ENCODE measurements at regions not wholly inside any gene's neighbourhood (a gene's known extent, or its start where the extent isn't known, plus 50 kb on each side); places are given as distances from the start of the nearest gene placed in this dataset.

- CTCF ChIA-PET, result no interaction called here
- Histone ChIP-seq H3K4me3 (ENCODE audit: low read length) (no peak overlapping the region), H3K4me2 (ENCODE audit: low read length) (no peak overlapping the region), H3K27me3 (ENCODE audit: low read length) (no peaks in the 10 kb centered on the region), H3K79me2 (ENCODE audit: low read length) (no peaks in the 10 kb centered on the region), H3F3A (ENCODE audit: low read length, unreplicated experiment) (no peaks in the 10 kb centered on the region), H3K9me2 (replicated peaks; ENCODE audit: low read length) (no peaks in the 10 kb centered on the region), H4K20me1 (ENCODE audit: low read length) (no peaks in the 10 kb centered on the region), H3K9ac (ENCODE audit: low read length) (no peak overlapping the region), H3K4me1 (ENCODE audit: insufficient read depth, low read length) (no peaks in the 10 kb centered on the region), H2AFZ (ENCODE audit: low read length) (no peak overlapping the region), H3K27ac (ENCODE audit: low read length) (no peak overlapping the region), H3K36me3 (ENCODE audit: low read depth, low read length) (no peaks in the 10 kb centered on the region), H3K9me3 (ENCODE audit: low read length) (no peaks in the 10 kb centered on the region)
- intact Hi-C loops (cut with micrococcal nuclease), result no loop called here
- POLR2A ChIA-PET (ENCODE audit: unreplicated experiment), result no interaction called here
- ATAC-seq, result no peak
- TF ChIP-seq, protein P1, sequence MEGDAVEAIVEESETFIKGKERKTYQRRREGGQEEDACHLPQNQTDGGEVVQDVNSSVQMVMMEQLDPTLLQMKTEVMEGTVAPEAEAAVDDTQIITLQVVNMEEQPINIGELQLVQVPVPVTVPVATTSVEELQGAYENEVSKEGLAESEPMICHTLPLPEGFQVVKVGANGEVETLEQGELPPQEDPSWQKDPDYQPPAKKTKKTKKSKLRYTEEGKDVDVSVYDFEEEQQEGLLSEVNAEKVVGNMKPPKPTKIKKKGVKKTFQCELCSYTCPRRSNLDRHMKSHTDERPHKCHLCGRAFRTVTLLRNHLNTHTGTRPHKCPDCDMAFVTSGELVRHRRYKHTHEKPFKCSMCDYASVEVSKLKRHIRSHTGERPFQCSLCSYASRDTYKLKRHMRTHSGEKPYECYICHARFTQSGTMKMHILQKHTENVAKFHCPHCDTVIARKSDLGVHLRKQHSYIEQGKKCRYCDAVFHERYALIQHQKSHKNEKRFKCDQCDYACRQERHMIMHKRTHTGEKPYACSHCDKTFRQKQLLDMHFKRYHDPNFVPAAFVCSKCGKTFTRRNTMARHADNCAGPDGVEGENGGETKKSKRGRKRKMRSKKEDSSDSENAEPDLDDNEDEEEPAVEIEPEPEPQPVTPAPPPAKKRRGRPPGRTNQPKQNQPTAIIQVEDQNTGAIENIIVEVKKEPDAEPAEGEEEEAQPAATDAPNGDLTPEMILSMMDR (conservative IDR thresholded peaks at IDR 0.05; ENCODE audit: low read depth, low read length), result no peak
- TF ChIP-seq EZH2 (IDR thresholded peaks at IDR 0.05; ENCODE audit: low read length, unreplicated experiment) (no peak), EZH2phosphoT487 (IDR thresholded peaks at IDR 0.05; ENCODE audit: borderline replicate concordance, low read length) (no peak)
- DNase-seq, result no peak
- no TSS peak for BruUV-seq (replicated peaks)
Measured at GRCh38 chr22:49224243-49224642, 603.4 kb downstream of the BRD1 start.

DNA sequence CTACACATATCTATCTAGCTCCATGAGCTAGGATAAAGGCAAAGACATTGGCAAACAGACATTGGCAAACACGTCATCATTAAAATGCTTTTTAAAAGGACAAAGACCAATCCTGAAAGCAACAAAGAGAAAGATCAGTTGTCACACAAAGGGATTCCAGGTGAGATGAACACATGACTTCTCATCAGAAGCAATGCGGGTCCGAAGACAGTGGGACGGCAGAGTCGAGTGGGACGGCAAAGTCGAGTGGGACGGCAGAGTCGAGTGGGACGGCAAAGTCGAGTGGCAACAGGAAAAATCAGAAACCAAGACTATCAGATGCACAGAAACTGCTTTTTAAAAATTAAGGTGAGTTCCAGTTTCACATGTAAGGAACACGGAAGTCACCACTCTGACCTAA lies 609.5 kb downstream of the BRD1 start:
- ChIA-PET POLR2A (ENCODE audit: unreplicated experiment) (no interaction called here), CTCF (no interaction called here)
- Histone ChIP-seq H3K9me2 (replicated peaks; ENCODE audit: low read length) (no peaks in the 10 kb centered on the region), H3K4me2 (ENCODE audit: low read length) (no peak overlapping the region), H2AFZ (ENCODE audit: low read length) (no peak overlapping the region), H3K27ac (ENCODE audit: low read length) (no peak overlapping the region), H3K36me3 (ENCODE audit: low read depth, low read length) (no peaks in the 10 kb centered on the region), H3K9me3 (ENCODE audit: low read length) (no peaks in the 10 kb centered on the region), H3K79me2 (ENCODE audit: low read length) (no peaks in the 10 kb centered on the region), H3K27me3 (ENCODE audit: low read length) (no peaks in the 10 kb centered on the region), H4K20me1 (ENCODE audit: low read length) (no peaks in the 10 kb centered on the region), H3K4me3 (ENCODE audit: low read length) (no peak overlapping the region), H3F3A (ENCODE audit: low read length, unreplicated experiment) (no peaks in the 10 kb centered on the region), H3K4me1 (ENCODE audit: insufficient read depth, low read length) (no peaks in the 10 kb centered on the region), H3K9ac (ENCODE audit: low read length) (no peak overlapping the region)
- no TSS peak for BruUV-seq (replicated peaks)
- intact Hi-C loops (cut with micrococcal nuclease), result no loop called here
- no peak for ATAC-seq
- TF ChIP-seq EZH2phosphoT487 (IDR thresholded peaks at IDR 0.05; ENCODE audit: borderline replicate concordance, low read length) (no peak), EZH2 (IDR thresholded peaks at IDR 0.05; ENCODE audit: low read length, unreplicated experiment) (no peak)
- TF ChIP-seq, protein P1 (conservative IDR thresholded peaks at IDR 0.05; ENCODE audit: low read depth, low read length), result no peak
- no peak for DNase-seq

- Histone ChIP-seq H3F3A (ENCODE audit: low read length, unreplicated experiment) (no peaks in the 10 kb centered on the region), H3K9me3 (ENCODE audit: low read length) (no peaks in the 10 kb centered on the region), H3K4me3 (ENCODE audit: low read length) (no peak overlapping the region), H3K27ac (ENCODE audit: low read length) (no peak overlapping the region), H2AFZ (ENCODE audit: low read length) (no peak overlapping the region), H3K4me1 (ENCODE audit: insufficient read depth, low read length) (no peaks in the 10 kb centered on the region), H4K20me1 (ENCODE audit: low read length) (no peaks in the 10 kb centered on the region), H3K4me2 (ENCODE audit: low read length) (no peak overlapping the region), H3K9ac (ENCODE audit: low read length) (no peak overlapping the region), H3K79me2 (ENCODE audit: low read length) (no peaks in the 10 kb centered on the region), H3K27me3 (ENCODE audit: low read length) (no peaks in the 10 kb centered on the region), H3K36me3 (ENCODE audit: low read depth, low read length) (no peaks in the 10 kb centered on the region), H3K9me2 (replicated peaks; ENCODE audit: low read length) (no peaks in the 10 kb centered on the region)
- intact Hi-C loops (cut with micrococcal nuclease), result no loop called here
- TF ChIP-seq EZH2 (IDR thresholded peaks at IDR 0.05; ENCODE audit: low read length, unreplicated experiment), result no peak
- TF ChIP-seq, protein P1 (conservative IDR thresholded peaks at IDR 0.05; ENCODE audit: low read depth, low read length), result no peak
- TF ChIP-seq EZH2phosphoT487 (IDR thresholded peaks at IDR 0.05; ENCODE audit: borderline replicate concordance, low read length), result no peak
- ChIA-PET CTCF (interaction anchor here (0.6 kb wide), 1 partner anchor 123 kb away, joined by 7 read pairs; no protein-coding TSS in a partner anchor), POLR2A (ENCODE audit: unreplicated experiment) (no interaction called here)
- ATAC-seq (no peak), DNase-seq (no peak)
- no TSS peak for BruUV-seq (replicated peaks)
Measured at GRCh38 chr22:49216579-49216978, 611.1 kb downstream of the BRD1 start.

Measured in PC-3 (cell line).